H1 (cell line): ENCODE measurements at regions not wholly inside any gene's neighbourhood (a gene's known extent, or its start where the extent isn't known, plus 50 kb on each side); places are given as distances from the start of the nearest gene placed in this dataset.

ENCODE experiments used
- CTCF ChIA-PET: fragments of 300-600 bp; sonication (Branson Sonifier 250); formaldehyde crosslinking; loops from one replicate; lab custom pipeline; 2021; ENCODE audit not compliant: partially characterized antibody; lab: Charles Lee
- POLR2A ChIA-PET: fragments of 300-600 bp; sonication (Branson Sonifier 250); formaldehyde crosslinking; loops from one replicate; lab custom pipeline; 2021; ENCODE audit warnings: inconsistent platforms; ENCODE audit not compliant: partially characterized antibody; lab: Charles Lee
- DNase-seq, 2 experiments: peaks; one replicate each; pipeline versions ENCODE4 v3.0.0 to v3.0.0-alpha.2; 2010 to 2022; ENCODE audit warnings: low spot score in 2 of 2, low read depth in 1 of 2, mixed read lengths in 1 of 2
- FAIRE-seq: peaks from 2 replicates; lab custom pipeline; 2011; peaks lifted over from hg19 to GRCh38; lab: Jason Lieb, UNC
- H2AFZ ChIP-seq: 2 replicates; pipeline ENCODE4 v1.8.1; 2012; ENCODE audit warnings: low read length, inconsistent platforms
- H2AK5ac ChIP-seq: 2 replicates; pipeline ENCODE4 v1.6.1; 2013; ENCODE audit warnings: low read depth, low read length
- H2BK120ac ChIP-seq: replicated peaks from 2 replicates; pipeline ENCODE3; 2013; ENCODE audit warnings: low read depth, low read length, inconsistent platforms
- H2BK12ac ChIP-seq: 2 replicates; pipeline ENCODE4 v1.6.1; 2013; ENCODE audit warnings: low read depth, low read length
- H2BK15ac ChIP-seq: 2 replicates; pipeline ENCODE4 v1.6.1; 2013; ENCODE audit warnings: low read length
- H2BK20ac ChIP-seq: 2 replicates; pipeline ENCODE4 v1.6.1; 2013; ENCODE audit warnings: low read length
- H2BK5ac ChIP-seq: 2 replicates; pipeline ENCODE4 v1.6.1; 2013; ENCODE audit warnings: low read depth, low read length
- H3K14ac ChIP-seq: 2 replicates; pipeline ENCODE4 v1.6.1; 2013; ENCODE audit warnings: inconsistent platforms; ENCODE audit not compliant: insufficient read length
- H3K18ac ChIP-seq: 2 replicates; pipeline ENCODE4 v1.6.1; 2013; ENCODE audit warnings: low read length; ENCODE audit errors: extremely low read depth
- H3K23ac ChIP-seq: 2 replicates; pipeline ENCODE4 v1.6.1; 2013; ENCODE audit warnings: inconsistent platforms; ENCODE audit not compliant: insufficient read length
- H3K23me2 ChIP-seq: 2 replicates; pipeline ENCODE4 v1.6.1; 2013; ENCODE audit warnings: low read depth, low read length
- H3K27ac ChIP-seq: 2 replicates; pipeline ENCODE4 v1.6.1; 2011; ENCODE audit warnings: low read depth, low read length, inconsistent platforms
- H3K27me3 ChIP-seq, 4 experiments: replicated peaks in 1 of 4; 1 replicate in 1 of 4; 2 replicates in 3 of 4; pipeline versions ENCODE4 v1.6.1 to v1.8.1; 2011 to 2013; ENCODE audit warnings: low read length in 3 of 4, mild to moderate bottlenecking in 3 of 4, inconsistent platforms in 2 of 4, mixed read lengths in 2 of 4, moderate library complexity in 1 of 4; ENCODE audit not compliant: control insufficient read depth in 3 of 4, insufficient read depth in 3 of 4; ENCODE audit errors: extremely low read depth in 1 of 4
- H3K36me3 ChIP-seq, 4 experiments: 2 replicates each; pipeline versions ENCODE4 v1.6.1 to v1.8.1; 2011 to 2013; ENCODE audit warnings: mild to moderate bottlenecking in 4 of 4, low read length in 3 of 4, moderate library complexity in 2 of 4, control low read depth in 1 of 4, inconsistent platforms in 1 of 4; ENCODE audit not compliant: insufficient read depth in 4 of 4, control insufficient read depth in 2 of 4
- H3K4ac ChIP-seq: replicated peaks from 2 replicates; pipeline ENCODE3; 2013; ENCODE audit warnings: low read length, low read depth, mixed read lengths, inconsistent platforms; ENCODE audit not compliant: insufficient read length
- H3K4me1 ChIP-seq, 4 experiments: replicated peaks in 1 of 4; 1 replicate in 1 of 4; 2 replicates in 3 of 4; pipeline versions ENCODE4 v1.6.1 to v1.8.1; 2011 to 2013; ENCODE audit warnings: low read length in 3 of 4, inconsistent platforms in 2 of 4, mixed read lengths in 1 of 4; ENCODE audit not compliant: insufficient read depth in 4 of 4, control insufficient read depth in 3 of 4
- H3K4me2 ChIP-seq, 2 experiments: 2 replicates each; pipeline versions ENCODE4 v1.6.1 to v1.8.1; 2011 to 2013; ENCODE audit warnings: low read depth in 2 of 2, low read length in 2 of 2, control low read depth in 1 of 2, inconsistent platforms in 1 of 2, mild to moderate bottlenecking in 1 of 2; ENCODE audit not compliant: insufficient read depth in 1 of 2
- H3K4me3 ChIP-seq, 4 experiments: fragments of 200-600, 300-600 bp in 1 of 4; sonication (generic), shearing (Covaris generic), sonication (Bioruptor Twin) in 1 of 4; 2 replicates each; pipeline versions ENCODE4 v1.5.1 to v1.8.1; 2011 to 2016; ENCODE audit warnings: low read length in 4 of 4, low read depth in 3 of 4, control low read depth in 2 of 4, inconsistent platforms in 2 of 4, mild to moderate bottlenecking in 2 of 4, mixed read lengths in 1 of 4, moderate library complexity in 1 of 4; ENCODE audit not compliant: insufficient read depth in 2 of 4; ENCODE audit errors: extremely low read depth in 1 of 4
- H3K56ac ChIP-seq: replicated peaks from 2 replicates; pipeline ENCODE3; 2013; ENCODE audit warnings: low read depth, mild to moderate bottlenecking, mixed read lengths, low read length, inconsistent platforms; ENCODE audit not compliant: insufficient read length
- H3K79me1 ChIP-seq: 2 replicates; pipeline ENCODE4 v1.6.1; 2013; ENCODE audit warnings: low read depth, low read length, control low read depth
- H3K79me2 ChIP-seq, 2 experiments: 2 replicates each; pipeline versions ENCODE4 v1.6.1 to v1.8.1; 2012 to 2013; ENCODE audit warnings: low read length in 2 of 2, mild to moderate bottlenecking in 2 of 2, inconsistent platforms in 1 of 2; ENCODE audit not compliant: insufficient read depth in 2 of 2, control insufficient read depth in 1 of 2
- H3K9ac ChIP-seq, 4 experiments: replicated peaks in 1 of 4; 1 replicate in 1 of 4; 2 replicates in 3 of 4; pipeline versions ENCODE4 v1.6.1 to v1.8.1; 2011 to 2013; ENCODE audit warnings: low read depth in 3 of 4, low read length in 3 of 4, control low read depth in 2 of 4, mild to moderate bottlenecking in 2 of 4, moderate library complexity in 2 of 4, inconsistent platforms in 1 of 4; ENCODE audit errors: extremely low read depth in 1 of 4
- H3K9me3 ChIP-seq, 2 experiments: 2 replicates each; pipeline versions ENCODE4 v1.6.1 to v1.8.1; 2012 to 2013; ENCODE audit warnings: mild to moderate bottlenecking in 2 of 2, moderate library complexity in 2 of 2, control low read depth in 1 of 2, inconsistent platforms in 1 of 2, low read depth in 1 of 2, low read length in 1 of 2, mixed read lengths in 1 of 2; ENCODE audit not compliant: insufficient read depth in 2 of 2
- H4K20me1 ChIP-seq, 2 experiments: replicated peaks in 1 of 2; 2 replicates each; pipeline versions ENCODE3 to v1.8.1; 2011 to 2013; ENCODE audit warnings: inconsistent platforms in 2 of 2, low read length in 2 of 2, mild to moderate bottlenecking in 1 of 2; ENCODE audit not compliant: insufficient read depth in 2 of 2, control insufficient read depth in 1 of 2
- H4K5ac ChIP-seq: 2 replicates; pipeline ENCODE4 v1.6.1; 2013; ENCODE audit warnings: low read length, low read depth, mixed read lengths, inconsistent platforms; ENCODE audit not compliant: insufficient read length
- H4K8ac ChIP-seq: 2 replicates; pipeline ENCODE4 v1.8.0; 2013; ENCODE audit warnings: mild to moderate bottlenecking, moderate library complexity, low read length, inconsistent platforms; ENCODE audit not compliant: insufficient read depth; ENCODE audit errors: extremely low read depth
- H4K91ac ChIP-seq: replicated peaks from 2 replicates; pipeline ENCODE3; 2013; ENCODE audit warnings: low read length, mixed read lengths, inconsistent platforms; ENCODE audit not compliant: insufficient read length
- BACH1 ChIP-seq: IDR thresholded peaks from 2 replicates; pipeline ENCODE4 v1.6.1; 2012; ENCODE audit warnings: low read length, improper control_type of control experiment
- CBX8 ChIP-seq: fragments of 300-800, 300-1000 bp; sonication (generic); IDR thresholded peaks from 2 replicates; pipeline ENCODE4 v1.7.1; 2016; ENCODE audit warnings: low read depth, low read length, borderline replicate concordance
- CEBPB ChIP-seq: IDR thresholded peaks from 2 replicates; pipeline ENCODE4 v1.6.1; 2012; ENCODE audit warnings: low read depth, low read length
- CTBP2 ChIP-seq: IDR thresholded peaks from 2 replicates; pipeline ENCODE4 v1.7.0; 2011; ENCODE audit warnings: borderline replicate concordance, mild to moderate bottlenecking, moderate library complexity, mixed read lengths, low read length; ENCODE audit not compliant: insufficient read depth, insufficient read length
- FOSL1 ChIP-seq: IDR thresholded peaks from 2 replicates; pipeline ENCODE4 v1.6.1; 2011; ENCODE audit warnings: mild to moderate bottlenecking, low read depth, low read length, moderate library complexity; ENCODE audit not compliant: insufficient read depth
- RNF2 ChIP-seq: fragments of 200-900, 300-1000 bp; sonication (generic); IDR thresholded peaks from 2 replicates; pipeline ENCODE4 v1.7.1; 2016; ENCODE audit warnings: borderline replicate concordance, low read depth, mild to moderate bottlenecking, antibody characterized with exemption, low read length; ENCODE audit not compliant: poor library complexity, severe bottlenecking; ENCODE audit errors: missing control alignments
- SAP30 ChIP-seq: fragments of 300-600 bp; sonication (generic); IDR thresholded peaks from 2 replicates; pipeline ENCODE4 v1.7.1; 2012; ENCODE audit warnings: low read length, moderate library complexity, mild to moderate bottlenecking, inconsistent platforms; ENCODE audit not compliant: insufficient read depth, insufficient replicate concordance
- SIX5 ChIP-seq: IDR thresholded peaks from 2 replicates; pipeline ENCODE4 v1.6.1; 2011; ENCODE audit warnings: mild to moderate bottlenecking, low read depth, low read length
- SP1 ChIP-seq: IDR thresholded peaks from 2 replicates; pipeline ENCODE4 v1.6.1; 2011; ENCODE audit warnings: low read depth, low read length
- YY1 ChIP-seq: IDR thresholded peaks from 2 replicates; pipeline ENCODE4 v1.6.1; 2011; ENCODE audit warnings: low read depth, mild to moderate bottlenecking, low read length
- WGBS, 2 experiments: shearing (Covaris generic) in 1 of 2; methylation state at CpG; one replicate each; pipeline versions ENCODE4 v1.1.6 to v1.1.7; 2013 to 2015; ENCODE audit warnings: low lambda C conversion rate in 2 of 2, mixed read lengths in 2 of 2, inconsistent platforms in 1 of 2, low coverage in 1 of 2, missing lambda C conversion rate in 1 of 2; ENCODE audit not compliant: insufficient replicate concordance in 2 of 2, insufficient coverage in 1 of 2, insufficient read length in 1 of 2; ENCODE audit errors: extremely low coverage in 1 of 2, missing lambda C conversion rate in 1 of 2; 5-methylcytosine and 5-hydroxymethylcytosine counted together
- TF ChIP-seq, protein P1 (sequence below): IDR thresholded peaks from 2 replicates; pipeline ENCODE4 v1.6.1; 2011; ENCODE audit warnings: low read depth, mild to moderate bottlenecking, low read length; ENCODE audit not compliant: insufficient read depth
- TF ChIP-seq, protein P2 (sequence below), 3 experiments: IDR thresholded peaks; 1 replicate in 2 of 3; 2 replicates in 1 of 3; pipeline versions ENCODE4 v1.5.1 to v1.6.1; 2011; ENCODE audit warnings: low read length in 3 of 3, mild to moderate bottlenecking in 3 of 3, inconsistent platforms in 2 of 3, low read depth in 1 of 3, moderate library complexity in 1 of 3; ENCODE audit not compliant: insufficient read depth in 1 of 3; ENCODE audit errors: control extremely low read depth in 1 of 3

GRCh38 chr20:7667194-7667593 is 273.1 kb downstream of the HAO1 start:
- Histone ChIP-seq H4K20me1 (no peaks in the 10 kb centered on the region), H3K18ac (no peak overlapping the region), H3K36me3 (no peaks in the 10 kb centered on the region), H3K14ac (no peak overlapping the region), H4K5ac (no peak overlapping the region), H4K91ac (no peak overlapping the region), H3K23ac (no peak overlapping the region), H2BK20ac (no peak overlapping the region), H3K4ac (no peak overlapping the region), H2BK120ac (no peak overlapping the region), H3K9ac (no peak overlapping the region), H3K4me1 (no peaks in the 10 kb centered on the region), H3K56ac (no peak overlapping the region), H2AK5ac (no peak overlapping the region), H3K4me2 (no peak overlapping the region), H2BK5ac (no peak overlapping the region), H3K27me3 (no peaks in the 10 kb centered on the region), H3K23me2 (no peaks in the 10 kb centered on the region), H2BK15ac (no peak overlapping the region), H3K4me3 (no peak overlapping the region), H3K27ac (no peak overlapping the region), H2BK12ac (no peak overlapping the region), H3K79me1 (no peaks in the 10 kb centered on the region), H3K79me2 (no peaks in the 10 kb centered on the region), H2AFZ (no peak overlapping the region), H3K9me3 (peaks cover 0 to 3% of the 10 kb centered on the region in 2 experiments; a peak in 1 of 4 replicates), H4K8ac (no peak overlapping the region)
- FAIRE-seq (no peak), DNase-seq (no peak)
- ChIA-PET CTCF (no interaction called here), POLR2A (no interaction called here)
- WGBS, 2 experiments = 87 to 100% methylated on average over 1 to 4 of the region's 4 CpGs
- TF ChIP-seq CTBP2 (no peak), BACH1 (no peak), RNF2 (no peak), SIX5 (no peak), YY1 (no peak), FOSL1 (no peak), CEBPB (no peak), SAP30 (no peak), CBX8 (no peak), SP1 (no peak)
- TF ChIP-seq, protein P1, sequence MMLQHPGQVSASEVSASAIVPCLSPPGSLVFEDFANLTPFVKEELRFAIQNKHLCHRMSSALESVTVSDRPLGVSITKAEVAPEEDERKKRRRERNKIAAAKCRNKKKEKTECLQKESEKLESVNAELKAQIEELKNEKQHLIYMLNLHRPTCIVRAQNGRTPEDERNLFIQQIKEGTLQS = no peak
- TF ChIP-seq, protein P2, sequence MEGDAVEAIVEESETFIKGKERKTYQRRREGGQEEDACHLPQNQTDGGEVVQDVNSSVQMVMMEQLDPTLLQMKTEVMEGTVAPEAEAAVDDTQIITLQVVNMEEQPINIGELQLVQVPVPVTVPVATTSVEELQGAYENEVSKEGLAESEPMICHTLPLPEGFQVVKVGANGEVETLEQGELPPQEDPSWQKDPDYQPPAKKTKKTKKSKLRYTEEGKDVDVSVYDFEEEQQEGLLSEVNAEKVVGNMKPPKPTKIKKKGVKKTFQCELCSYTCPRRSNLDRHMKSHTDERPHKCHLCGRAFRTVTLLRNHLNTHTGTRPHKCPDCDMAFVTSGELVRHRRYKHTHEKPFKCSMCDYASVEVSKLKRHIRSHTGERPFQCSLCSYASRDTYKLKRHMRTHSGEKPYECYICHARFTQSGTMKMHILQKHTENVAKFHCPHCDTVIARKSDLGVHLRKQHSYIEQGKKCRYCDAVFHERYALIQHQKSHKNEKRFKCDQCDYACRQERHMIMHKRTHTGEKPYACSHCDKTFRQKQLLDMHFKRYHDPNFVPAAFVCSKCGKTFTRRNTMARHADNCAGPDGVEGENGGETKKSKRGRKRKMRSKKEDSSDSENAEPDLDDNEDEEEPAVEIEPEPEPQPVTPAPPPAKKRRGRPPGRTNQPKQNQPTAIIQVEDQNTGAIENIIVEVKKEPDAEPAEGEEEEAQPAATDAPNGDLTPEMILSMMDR (IDR thresholded peaks at IDR 0.05; ENCODE audit: control extremely low read depth in 1 of 3, insufficient read depth in 1 of 3, low read depth in 1 of 3, low read length in 3 of 3) = no peak
